ENCODE measurements at regions not wholly inside any gene's neighbourhood (a gene's known extent, or its start where the extent isn't known, plus 50 kb on each side); places are given as distances from the start of the nearest gene placed in this dataset.

GRCh38 chr6:15712797-15713196 is 50.0 kb upstream of the DTNBP1 start:
- TF ChIP-seq POLR2A (IDR thresholded peaks at IDR 0.05) (no peak), CTCF (IDR thresholded peaks at IDR 0.05) (no peak), EP300 (IDR thresholded peaks at IDR 0.05) (no peak)

All from ovary (tissue), 3 donors.